Common myeloid progenitor, CD34-positive (primary cell): ENCODE measurements at regions not wholly inside any gene's neighbourhood (a gene's known extent, or its start where the extent isn't known, plus 50 kb on each side); places are given as distances from the start of the nearest gene placed in this dataset.

Experiments used
- CTCF ChIA-PET: fragments of 350-600 bp; sonication (Branson Sonifier 250); formaldehyde crosslinking; loops from one replicate; lab custom pipeline; 2021; ENCODE audit warnings: antibody characterized with exemption; lab: Charles Lee
- POLR2A ChIA-PET: fragments of 350-600 bp; sonication (Branson Sonifier 250); formaldehyde crosslinking; loops from one replicate; lab custom pipeline; 2021; ENCODE audit warnings: antibody characterized with exemption; lab: Charles Lee
- DNase-seq, 3 donors: peaks; one replicate each; pipeline versions ENCODE4 v3.0.0 to v3.0.0-alpha.2; 2013
- H3K27ac ChIP-seq, 2 experiments: 1 replicate in 1 of 2; 2 replicates in 1 of 2; pipeline ENCODE4 v1.7.0; 2013; ENCODE audit warnings: inconsistent platforms in 2 of 2, low read length in 2 of 2, mild to moderate bottlenecking in 2 of 2, low read depth in 1 of 2, moderate library complexity in 1 of 2; ENCODE audit not compliant: severe bottlenecking in 2 of 2, insufficient read depth in 1 of 2, poor library complexity in 1 of 2
- H3K27me3 ChIP-seq, 5 experiments: replicated peaks in 2 of 5; 1 replicate in 3 of 5; 2 replicates in 2 of 5; pipeline versions ENCODE4 v1.6.1 to v1.7.0; 2013; ENCODE audit warnings: low read length in 4 of 5, mild to moderate bottlenecking in 2 of 5, moderate library complexity in 2 of 5, inconsistent platforms in 1 of 5; ENCODE audit not compliant: insufficient read depth in 5 of 5, control insufficient read depth in 4 of 5
- H3K36me3 ChIP-seq, 4 experiments: 1 replicate in 2 of 4; 2 replicates in 2 of 4; pipeline versions ENCODE4 v1.6.1 to v1.7.0; 2013; ENCODE audit warnings: low read length in 3 of 4, control low read depth in 1 of 4, mild to moderate bottlenecking in 1 of 4; ENCODE audit not compliant: control insufficient read depth in 4 of 4, insufficient read depth in 4 of 4
- H3K4me1 ChIP-seq, 4 experiments: 1 replicate in 3 of 4; 2 replicates in 1 of 4; pipeline versions ENCODE4 v1.6.1 to v1.7.1; 2013; ENCODE audit warnings: low read length in 3 of 4, mild to moderate bottlenecking in 3 of 4, control low read depth in 1 of 4, inconsistent platforms in 1 of 4, moderate library complexity in 1 of 4; ENCODE audit not compliant: control insufficient read depth in 4 of 4, insufficient read depth in 4 of 4; ENCODE audit errors: control extremely low read depth in 1 of 4
- H3K4me3 ChIP-seq, 7 experiments: 1 replicate in 4 of 7; 2 replicates in 3 of 7; pipeline versions ENCODE4 v1.5.1 to v1.7.0; 2013; ENCODE audit warnings: mild to moderate bottlenecking in 7 of 7, low read length in 6 of 7, moderate library complexity in 6 of 7, inconsistent platforms in 2 of 7, low read depth in 2 of 7, control low read depth in 1 of 7; ENCODE audit not compliant: insufficient read depth in 4 of 7, control insufficient read depth in 1 of 7; ENCODE audit errors: extremely low read depth in 1 of 7
- H3K9me3 ChIP-seq, 5 experiments: 1 replicate in 4 of 5; 2 replicates in 1 of 5; pipeline versions ENCODE4 v1.6.1 to v1.7.1; 2013; ENCODE audit warnings: low read length in 4 of 5, mild to moderate bottlenecking in 2 of 5, inconsistent platforms in 1 of 5, low read depth in 1 of 5, moderate library complexity in 1 of 5; ENCODE audit not compliant: control insufficient read depth in 4 of 5, insufficient read depth in 2 of 5; ENCODE audit errors: control extremely low read depth in 1 of 5
- WGBS: methylation state at CpG from one replicate; pipeline ENCODE4 v1.1.5; 2013; ENCODE audit not compliant: insufficient coverage; 5-methylcytosine and 5-hydroxymethylcytosine counted together

DNA sequence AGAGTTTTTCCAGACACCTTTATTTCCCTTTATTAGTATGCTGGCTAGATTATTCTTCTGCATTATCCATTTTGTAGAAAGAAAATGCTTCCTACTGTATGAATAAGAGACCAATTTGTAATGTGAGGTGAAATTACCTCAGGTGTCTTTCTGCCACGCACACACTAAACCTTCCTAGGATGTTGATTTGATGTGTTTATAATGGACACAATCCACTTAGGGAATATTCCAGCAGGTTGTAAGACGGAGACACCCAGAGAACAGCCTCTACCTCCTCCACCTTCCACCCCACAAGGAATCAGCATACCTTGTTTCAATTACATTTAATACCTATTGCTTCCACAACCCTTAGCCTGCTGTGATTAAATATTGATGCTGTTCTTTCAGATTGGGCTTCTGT, 379.1 kb upstream of the KIRREL3 start:
- Histone ChIP-seq H3K27ac (no peak overlapping the region), H3K4me3 (no peak overlapping the region), H3K27me3 (peaks cover 0 to 6% (median 0%) of the 10 kb centered on the region in 5 experiments), H3K9me3 (no peaks in the 10 kb centered on the region), H3K36me3 (no peaks in the 10 kb centered on the region), H3K4me1 (no peaks in the 10 kb centered on the region)
- CTCF ChIA-PET, result no interaction called here
- DNase-seq, result no peak
- POLR2A ChIA-PET, result no interaction called here
- WGBS, result no CpG with 5 or more reads among the region's 2 CpGs

DNA sequence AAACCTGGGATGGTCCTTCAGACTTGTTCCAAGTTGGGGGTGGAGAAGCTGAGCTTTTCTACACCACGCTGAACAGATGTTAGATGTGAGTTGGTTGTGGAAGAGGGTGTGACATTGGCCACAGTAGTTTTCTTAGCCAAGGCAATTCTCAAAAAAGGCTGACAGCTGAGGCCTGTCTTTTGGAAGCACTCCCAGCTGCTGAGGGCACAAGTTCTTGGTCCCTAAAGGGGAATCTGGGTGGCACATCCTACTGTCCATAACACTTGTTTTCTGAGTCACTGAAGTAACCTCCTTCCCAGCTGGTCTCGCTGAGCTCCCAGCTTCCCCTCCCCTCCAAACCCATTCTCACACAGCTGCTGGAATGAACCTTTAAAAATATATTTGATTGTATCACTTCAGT, 375.7 kb upstream of the KIRREL3 start:
- 100% methylated on average over 1 of the region's 2 CpGs for WGBS

DNA sequence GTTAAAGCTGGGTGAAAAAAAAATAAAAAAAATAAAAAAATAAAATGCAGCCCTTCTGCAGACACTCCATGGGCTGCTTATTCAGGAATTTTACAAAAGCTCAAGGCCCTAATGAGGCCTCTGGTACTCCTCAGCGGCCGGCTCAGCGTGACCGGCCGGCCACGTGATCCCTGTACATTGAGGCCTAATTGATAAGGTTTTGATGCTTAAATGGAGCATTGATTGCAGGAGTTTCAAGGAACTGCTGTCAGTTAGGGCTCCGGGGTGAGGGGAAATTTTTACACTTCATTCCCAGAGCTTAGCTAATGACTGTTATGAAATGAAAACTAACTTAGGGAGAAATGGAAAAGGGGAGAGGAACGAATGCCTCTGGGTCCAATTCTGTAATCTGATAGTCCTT, 368.8 kb upstream of the KIRREL3 start:
- Histone ChIP-seq H3K27me3 (no peaks in the 10 kb centered on the region), H3K36me3 (no peaks in the 10 kb centered on the region), H3K9me3 (no peaks in the 10 kb centered on the region), H3K27ac (no peak overlapping the region), H3K4me1 (no peaks in the 10 kb centered on the region), H3K4me3 (no peak overlapping the region)
- WGBS, result 93% methylated on average over 8 of the region's 8 CpGs
- ChIA-PET CTCF (no interaction called here), POLR2A (interaction anchor here (1.1 kb wide), 1 partner anchor 26 kb away, joined by 3 read pairs; no protein-coding TSS in a partner anchor)
- DNase-seq, result no peak

More for the DNA sequence above, 375.7 kb upstream of the KIRREL3 start:
- H3K9me3 ChIP-seq, result no peaks in the 10 kb centered on the region
- H3K4me1 ChIP-seq, result no peaks in the 10 kb centered on the region
- H3K4me3 ChIP-seq, result no peak overlapping the region
- H3K36me3 ChIP-seq, result no peaks in the 10 kb centered on the region
- no peak for DNase-seq
- peaks cover 0 to 5% (median 0%) of the 10 kb centered on the region in 5 experiments for H3K27me3 ChIP-seq
- ChIA-PET POLR2A (no interaction called here), CTCF (no interaction called here)
- no peak overlapping the region for H3K27ac ChIP-seq

DNA sequence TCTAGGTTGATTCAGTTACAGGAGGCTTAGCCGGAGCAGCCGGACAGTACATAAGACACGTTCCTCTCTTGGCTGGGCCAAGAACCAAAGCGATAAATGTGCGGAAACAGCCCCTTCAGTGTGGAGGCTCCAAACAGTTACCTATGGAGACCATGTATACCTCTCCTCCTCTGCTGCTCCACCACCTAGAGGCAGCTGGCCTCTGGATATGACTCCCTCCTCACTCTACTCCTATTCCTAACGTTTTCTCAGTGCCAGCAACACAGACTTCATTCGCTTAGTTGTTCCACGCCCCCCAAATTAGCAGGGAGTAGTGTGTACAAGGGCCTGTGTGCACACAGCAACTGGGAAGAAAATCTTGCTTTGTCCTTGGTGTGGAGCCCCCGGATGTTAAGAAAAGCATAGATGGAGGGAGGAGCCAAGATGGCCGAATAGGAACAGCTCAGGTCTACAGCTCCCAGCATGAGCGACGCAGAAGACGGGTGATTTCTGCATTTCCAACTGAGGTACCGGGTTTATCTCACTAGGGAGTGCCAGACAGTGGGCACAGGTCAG, 362.3 kb upstream of the KIRREL3 start:
- H3K27me3 ChIP-seq, result no peaks in the 10 kb centered on the region
- H3K4me1 ChIP-seq, result no peaks in the 10 kb centered on the region
- no peak overlapping the region for H3K27ac ChIP-seq
- H3K36me3 ChIP-seq, result no peaks in the 10 kb centered on the region
- DNase-seq, result no peak
- no peaks in the 10 kb centered on the region for H3K9me3 ChIP-seq
- ChIA-PET CTCF (no interaction called here), POLR2A (no interaction called here)
- H3K4me3 ChIP-seq, result no peak overlapping the region
- WGBS, result 94% methylated on average over 14 of the region's 14 CpGs

DNA sequence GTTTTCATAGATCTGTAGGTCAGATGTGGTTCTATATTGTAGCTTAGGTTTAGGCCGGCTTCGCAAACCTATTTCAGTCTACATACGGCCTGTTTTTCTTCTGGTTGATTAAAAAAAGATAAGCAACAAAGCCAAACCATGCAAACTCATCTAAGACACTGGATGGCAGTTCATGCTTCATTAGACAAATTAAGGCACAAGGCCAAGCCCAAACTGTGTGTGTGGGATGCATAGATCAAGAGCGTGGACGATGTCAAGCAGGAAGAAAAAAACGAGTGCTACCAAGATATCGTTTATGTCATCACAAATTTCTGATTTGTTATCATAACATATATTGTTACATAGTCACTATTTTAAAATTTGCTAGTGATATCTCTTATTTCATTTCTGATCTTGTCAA, 357.6 kb upstream of the KIRREL3 start:
- POLR2A ChIA-PET, result no interaction called here
- no peak overlapping the region for H3K4me3 ChIP-seq
- H3K36me3 ChIP-seq, result no peaks in the 10 kb centered on the region
- no peaks in the 10 kb centered on the region for H3K4me1 ChIP-seq
- DNase-seq, result no peak
- no peak overlapping the region for H3K27ac ChIP-seq
- CTCF ChIA-PET, result no interaction called here
- H3K9me3 ChIP-seq, result no peaks in the 10 kb centered on the region
- peaks cover 0 to under 1% (median 0%) of the 10 kb centered on the region in 5 experiments for H3K27me3 ChIP-seq
- WGBS, result 89% methylated on average over 3 of the region's 7 CpGs

DNA sequence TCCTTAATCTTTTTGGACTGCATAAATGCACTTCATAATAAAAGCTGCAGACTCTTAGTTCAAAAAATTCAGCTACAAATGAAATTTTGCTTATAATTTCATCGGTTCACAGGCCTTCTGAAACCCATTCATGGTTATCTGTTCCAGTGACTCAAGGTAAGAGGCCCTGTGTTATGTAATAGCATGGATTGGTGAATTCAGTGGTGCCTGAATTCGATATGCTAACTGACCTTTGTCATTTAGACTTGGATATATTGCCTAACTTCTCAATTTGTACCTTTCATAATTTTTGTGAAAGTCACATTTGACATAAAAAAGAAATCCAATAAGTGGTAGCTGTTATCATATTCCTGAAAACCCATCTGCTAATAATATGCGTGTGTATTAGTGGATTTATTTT, 349.9 kb upstream of the KIRREL3 start:
- Histone ChIP-seq H3K4me3 (no peak overlapping the region), H3K27ac (no peak overlapping the region), H3K9me3 (peaks cover 0 to 11% (median 0%) of the 10 kb centered on the region in 5 experiments), H3K36me3 (no peaks in the 10 kb centered on the region), H3K4me1 (no peaks in the 10 kb centered on the region), H3K27me3 (peaks cover 0 to 7% (median 2%) of the 10 kb centered on the region in 5 experiments)
- no CpG with 5 or more reads among the region's 3 CpGs for WGBS
- DNase-seq, result no peak
- ChIA-PET CTCF (no interaction called here), POLR2A (no interaction called here)

DNA sequence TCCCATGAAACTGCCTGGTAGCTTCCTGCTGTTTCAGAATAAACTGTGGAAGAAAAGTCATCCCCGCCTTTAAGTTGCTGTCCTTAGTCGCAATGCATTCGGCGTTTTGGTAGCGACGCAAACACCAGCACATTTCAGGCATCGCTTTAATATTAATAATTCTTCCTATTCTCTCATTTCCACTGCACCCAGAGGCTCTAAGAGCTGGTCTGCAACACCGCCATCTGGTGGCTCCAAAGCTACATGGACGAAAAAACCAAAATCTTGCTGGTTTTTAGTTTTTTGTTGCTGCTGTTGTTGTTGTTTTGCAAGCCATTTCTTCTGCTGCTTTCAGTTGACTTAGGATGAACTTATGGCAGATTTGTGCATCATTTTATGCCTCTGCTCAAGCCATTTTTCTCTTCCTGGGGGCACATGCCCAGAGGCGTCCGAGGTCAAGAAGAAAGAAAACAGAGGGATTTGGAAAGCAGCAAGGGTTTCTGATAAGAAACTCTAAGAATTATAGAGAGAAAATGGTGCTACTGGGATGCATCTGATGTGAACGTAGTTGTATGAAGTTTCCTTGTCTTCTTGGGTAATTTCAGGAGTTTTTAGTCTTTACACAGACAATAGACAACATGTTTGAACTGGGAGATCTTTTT, 345.4 kb upstream of the KIRREL3 start:
- DNase-seq, result peak; percentile 20 to 57 (median 42)
- Histone ChIP-seq H3K4me1 (no peaks in the 10 kb centered on the region), H3K27ac (no peak overlapping the region), H3K9me3 (peaks cover 0 to 11% (median 0%) of the 10 kb centered on the region in 5 experiments), H3K4me3 (no peak overlapping the region), H3K36me3 (no peaks in the 10 kb centered on the region), H3K27me3 (peaks cover 0 to 6% (median 2%) of the 10 kb centered on the region in 5 experiments)
- 21% methylated on average over 6 of the region's 12 CpGs for WGBS
- POLR2A ChIA-PET, result no interaction called here
- CTCF ChIA-PET, result interaction anchor here (0.9 to 2.2 kb wide), 5 partner anchors 630 to 1035 kb away, joined by 3 to 6 read pairs (median 3); no protein-coding TSS in a partner anchor
